ENCODE measurements at regions not wholly inside any gene's neighbourhood (a gene's known extent, or its start where the extent isn't known, plus 50 kb on each side); places are given as distances from the start of the nearest gene placed in this dataset.

- TF ChIP-seq, protein P1, sequence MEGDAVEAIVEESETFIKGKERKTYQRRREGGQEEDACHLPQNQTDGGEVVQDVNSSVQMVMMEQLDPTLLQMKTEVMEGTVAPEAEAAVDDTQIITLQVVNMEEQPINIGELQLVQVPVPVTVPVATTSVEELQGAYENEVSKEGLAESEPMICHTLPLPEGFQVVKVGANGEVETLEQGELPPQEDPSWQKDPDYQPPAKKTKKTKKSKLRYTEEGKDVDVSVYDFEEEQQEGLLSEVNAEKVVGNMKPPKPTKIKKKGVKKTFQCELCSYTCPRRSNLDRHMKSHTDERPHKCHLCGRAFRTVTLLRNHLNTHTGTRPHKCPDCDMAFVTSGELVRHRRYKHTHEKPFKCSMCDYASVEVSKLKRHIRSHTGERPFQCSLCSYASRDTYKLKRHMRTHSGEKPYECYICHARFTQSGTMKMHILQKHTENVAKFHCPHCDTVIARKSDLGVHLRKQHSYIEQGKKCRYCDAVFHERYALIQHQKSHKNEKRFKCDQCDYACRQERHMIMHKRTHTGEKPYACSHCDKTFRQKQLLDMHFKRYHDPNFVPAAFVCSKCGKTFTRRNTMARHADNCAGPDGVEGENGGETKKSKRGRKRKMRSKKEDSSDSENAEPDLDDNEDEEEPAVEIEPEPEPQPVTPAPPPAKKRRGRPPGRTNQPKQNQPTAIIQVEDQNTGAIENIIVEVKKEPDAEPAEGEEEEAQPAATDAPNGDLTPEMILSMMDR (IDR thresholded peaks at IDR 0.05): no peak
- TF ChIP-seq POLR2A (IDR thresholded peaks at IDR 0.05): no peak
Observed at GRCh38 chr16:59154295-59154694, 420.2 kb upstream of the GOT2 start.

All from testis (tissue), 2 donors.